RCC 7860 (cell line): ENCODE measurements at regions not wholly inside any gene's neighbourhood (a gene's known extent, or its start where the extent isn't known, plus 50 kb on each side); places are given as distances from the start of the nearest gene placed in this dataset.
"Not testable (repeated sequence)": the region's sequence is repeated elsewhere in the genome, so short reads cannot be mapped to it uniquely, and the experiment has no call there.

Source experiments
- DNase-seq: peaks from one replicate; pipeline ENCODE4 v3.0.0-alpha.2; 2015; ENCODE audit warnings: low spot score
- FAIRE-seq: peaks from 2 replicates; lab custom pipeline; 2012; peaks lifted over from hg19 to GRCh38; lab: Jason Lieb, UNC

DNA sequence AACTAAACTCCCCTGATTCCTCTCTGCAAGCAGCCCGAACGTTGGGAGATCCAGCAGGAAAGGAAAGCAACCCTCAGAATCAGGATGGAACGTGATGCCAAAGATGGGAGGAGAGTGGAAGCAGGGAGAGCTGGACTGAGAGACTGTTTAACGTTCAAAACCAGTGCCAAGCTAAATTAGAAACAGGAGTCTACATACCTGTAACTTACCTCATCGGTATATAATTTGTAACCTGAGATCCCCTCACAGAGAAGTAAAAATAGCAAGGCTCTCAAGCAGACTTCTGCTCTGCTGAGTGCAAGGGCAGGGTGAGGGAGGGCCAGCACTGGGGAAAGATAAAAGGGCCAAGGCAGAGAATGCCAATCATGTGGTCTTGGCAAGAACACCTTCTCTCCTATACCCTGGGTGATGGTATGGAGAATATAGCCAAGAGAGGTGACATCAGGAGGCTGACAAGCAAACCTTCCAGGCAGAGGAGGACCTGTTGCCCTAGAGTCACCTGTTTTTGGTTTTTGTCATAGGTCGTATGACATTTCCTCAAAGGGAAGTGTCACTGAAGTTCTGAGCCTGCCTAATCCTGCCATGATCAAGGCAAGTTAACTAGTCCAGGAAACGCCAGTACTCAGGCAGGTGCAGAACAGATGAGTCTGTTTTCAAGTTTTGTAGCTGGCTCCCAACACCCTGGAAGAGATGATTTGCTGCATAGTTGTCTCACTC is 472.0 kb downstream of the NFIB start:
- DNase-seq: no peak

GRCh38 chr9:13832446-13832845 is 481.5 kb downstream of the NFIB start:
- no peak for FAIRE-seq
- DNase-seq: no peak

More for the DNA sequence above, 472.0 kb downstream of the NFIB start:
- no peak for FAIRE-seq

- DNase-seq: no peak
- FAIRE-seq: no peak
These were observed 490.9 kb downstream of the NFIB start for GRCh38 chr9:13823026-13823425.

- no peak for FAIRE-seq
- DNase-seq: no peak
These were observed 496.1 kb downstream of the NFIB start for GRCh38 chr9:13817754-13818278.

- FAIRE-seq (no peak), DNase-seq (no peak)
These were observed 497.1 kb downstream of the NFIB start for GRCh38 chr9:13816837-13817236.

DNA sequence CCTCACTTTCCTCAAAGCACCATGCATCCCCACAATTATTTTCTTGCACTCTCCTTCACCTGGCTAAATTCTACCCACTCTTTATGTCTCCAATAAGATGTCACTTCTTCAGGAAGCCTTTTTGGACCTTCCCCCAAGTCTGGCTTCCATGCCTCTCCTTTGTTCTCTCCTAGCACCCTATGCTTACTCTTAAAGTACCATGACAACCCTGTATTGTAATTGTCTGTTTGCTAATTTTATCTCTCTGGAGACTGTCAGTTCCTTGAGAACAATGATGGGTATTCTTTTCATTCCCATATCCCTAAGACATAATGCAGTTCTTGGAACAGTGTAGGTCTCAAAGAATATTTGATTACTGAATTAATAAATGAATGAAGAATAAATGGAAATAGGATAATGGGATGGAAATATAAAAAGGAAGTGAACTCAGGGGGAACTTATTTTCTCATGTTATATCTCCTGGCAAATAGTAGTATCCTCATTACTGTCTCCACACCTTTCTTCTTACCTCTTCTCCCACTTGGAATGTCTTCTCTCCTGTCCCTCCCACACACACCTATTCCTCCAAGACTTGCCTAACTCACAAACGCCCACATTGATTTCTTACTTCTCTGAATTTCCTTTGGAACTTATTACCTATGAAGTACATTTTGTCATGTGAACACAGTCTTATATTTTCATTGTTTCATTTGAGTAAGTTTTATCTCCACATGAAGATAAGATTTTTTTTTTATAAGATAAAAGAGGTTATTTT is 499.1 kb downstream of the NFIB start:
- FAIRE-seq: no peak
- DNase-seq: no peak

GRCh38 chr9:13811876-13812275 is 502.1 kb downstream of the NFIB start:
- FAIRE-seq: no peak
- DNase-seq: no peak

- no peak for DNase-seq
- FAIRE-seq: no peak
These were observed 503.4 kb downstream of the NFIB start for GRCh38 chr9:13810510-13810909.

DNA sequence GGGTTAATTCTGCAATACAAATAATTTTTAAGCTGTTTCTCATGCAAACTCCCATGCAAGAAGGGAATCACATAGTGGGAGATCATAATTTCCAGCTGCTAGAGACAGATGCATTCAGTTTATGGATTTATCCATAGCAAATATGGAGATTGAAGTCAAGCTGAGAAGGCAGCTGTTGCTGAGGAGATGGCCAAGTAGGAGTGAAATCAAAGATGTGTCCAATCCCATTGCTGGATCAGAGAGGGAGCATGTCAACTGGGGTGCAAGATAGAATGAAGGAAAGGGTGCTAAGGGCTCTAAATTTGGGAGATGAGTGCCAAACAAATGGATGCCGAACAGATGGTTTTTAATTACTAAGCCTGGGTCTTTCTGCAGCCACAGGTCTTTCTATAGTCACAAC is 504.5 kb downstream of the NFIB start:
- no peak for FAIRE-seq
- no peak for DNase-seq

GRCh38 chr9:13807118-13807517 is 506.8 kb downstream of the NFIB start:
- no peak for FAIRE-seq
- DNase-seq: no peak

DNA sequence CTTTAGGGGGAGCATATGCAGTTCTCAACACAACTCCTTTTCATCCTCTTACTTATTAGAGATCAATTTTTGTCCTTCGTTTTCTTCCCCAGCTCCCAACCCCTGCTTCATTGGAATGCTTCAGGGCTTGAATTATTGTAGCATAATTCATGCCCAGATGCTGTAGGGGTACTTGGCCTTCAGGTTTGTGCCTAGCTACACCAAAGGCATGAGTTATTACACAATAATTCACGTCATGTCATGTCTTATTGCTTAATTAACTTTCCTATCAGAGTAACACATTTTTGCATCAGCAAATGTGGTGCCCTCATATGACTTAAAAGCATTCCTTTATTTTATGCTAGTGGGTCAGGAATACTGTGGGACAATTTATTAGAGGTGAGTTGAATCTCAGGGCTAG is 507.2 kb downstream of the NFIB start:
- no peak for FAIRE-seq
- no peak for DNase-seq

- no peak for FAIRE-seq
- no peak for DNase-seq
These were observed 508.4 kb downstream of the NFIB start for GRCh38 chr9:13805546-13805945.

- FAIRE-seq (peak; percentile 77), DNase-seq (peak; percentile 66)
These were observed 509.4 kb downstream of the NFIB start for GRCh38 chr9:13804532-13804931.

- FAIRE-seq: no peak
- DNase-seq: no peak
These were observed 513.2 kb downstream of the NFIB start for GRCh38 chr9:13800776-13801175.

- not testable (repeated sequence) for FAIRE-seq, DNase-seq
These were observed 516.2 kb downstream of the NFIB start for GRCh38 chr9:13797701-13798100.

GRCh38 chr9:13791816-13792215 is 512.3 kb upstream of the MPDZ start:
- no peak for DNase-seq
- no peak for FAIRE-seq

DNA sequence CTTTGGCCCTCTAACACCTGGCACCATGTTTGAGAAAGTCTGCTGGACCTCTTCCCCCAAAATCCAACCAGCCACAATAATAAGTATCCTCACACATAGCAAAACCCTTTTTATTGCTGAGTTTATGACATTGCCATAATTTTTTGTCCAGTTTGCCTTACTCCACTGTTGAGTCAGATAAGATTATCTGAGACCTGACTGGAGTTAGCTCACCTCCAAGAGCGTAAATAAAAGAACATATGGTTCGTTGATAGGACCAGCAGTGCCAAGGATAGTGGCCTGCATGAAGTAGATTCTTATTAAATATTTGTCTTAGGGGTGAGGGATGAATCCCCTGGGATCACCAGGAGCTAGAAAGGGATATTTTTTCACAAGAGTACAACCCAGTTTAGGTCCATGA is 510.6 kb upstream of the MPDZ start:
- no peak for FAIRE-seq
- DNase-seq: no peak

DNA sequence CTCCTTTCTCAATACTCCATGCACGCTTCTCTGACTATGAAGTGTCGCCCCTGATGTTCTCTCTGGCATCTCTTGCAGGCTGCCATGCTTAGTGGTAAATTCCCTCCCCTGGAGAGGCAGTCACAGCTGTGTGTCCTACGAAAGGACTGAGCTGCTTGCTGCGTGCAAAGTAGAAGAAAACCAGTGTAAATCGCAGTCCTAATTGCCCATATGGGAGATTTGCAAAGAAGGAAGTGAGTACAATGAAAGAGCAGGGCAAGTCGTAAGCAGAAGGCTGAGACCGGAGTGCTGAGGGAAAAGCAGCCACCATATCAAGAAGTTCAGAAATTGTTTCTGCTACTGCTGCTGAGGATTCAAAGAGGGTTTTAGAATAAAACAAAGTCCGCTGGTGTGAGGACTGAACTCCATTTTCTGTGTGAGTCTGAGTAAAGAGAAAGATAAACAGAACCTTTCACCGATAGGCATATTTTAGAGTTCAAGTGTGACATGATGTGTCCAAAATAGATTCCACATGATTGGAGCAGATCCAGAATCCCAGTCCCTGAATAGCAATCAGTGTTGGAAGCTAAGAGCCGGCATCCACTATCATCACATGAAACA is 507.8 kb upstream of the MPDZ start:
- no peak for FAIRE-seq

GRCh38 chr9:13786711-13787110 is 507.2 kb upstream of the MPDZ start:
- no peak for FAIRE-seq

More for the DNA sequence above, 507.8 kb upstream of the MPDZ start:
- no peak for DNase-seq

DNA sequence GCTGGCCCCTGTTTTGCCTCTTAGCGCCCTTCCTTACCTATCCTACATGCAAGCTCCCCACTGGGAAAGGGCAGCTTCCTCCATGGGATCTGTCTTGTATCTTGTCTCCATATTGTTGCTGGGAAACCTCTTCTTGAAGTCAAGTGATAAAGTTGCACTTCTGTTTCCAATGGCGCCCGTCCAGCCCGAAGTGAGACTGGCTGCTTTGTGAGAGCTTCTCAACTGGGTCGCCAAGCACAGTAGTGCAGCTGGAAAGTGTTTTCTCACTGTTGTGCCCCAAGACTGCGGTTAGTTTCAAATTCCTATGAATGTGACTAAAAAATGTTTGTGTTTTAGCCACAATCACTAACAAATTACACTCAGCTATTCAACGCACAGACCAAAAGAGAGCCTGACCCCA is 506.6 kb upstream of the MPDZ start:
- FAIRE-seq: no peak
- no peak for DNase-seq

More at GRCh38 chr9:13786711-13787110, 507.2 kb upstream of the MPDZ start:
- no peak for DNase-seq

- no peak for FAIRE-seq
- DNase-seq: no peak
These were observed 499.6 kb upstream of the MPDZ start for GRCh38 chr9:13779106-13779505.

DNA sequence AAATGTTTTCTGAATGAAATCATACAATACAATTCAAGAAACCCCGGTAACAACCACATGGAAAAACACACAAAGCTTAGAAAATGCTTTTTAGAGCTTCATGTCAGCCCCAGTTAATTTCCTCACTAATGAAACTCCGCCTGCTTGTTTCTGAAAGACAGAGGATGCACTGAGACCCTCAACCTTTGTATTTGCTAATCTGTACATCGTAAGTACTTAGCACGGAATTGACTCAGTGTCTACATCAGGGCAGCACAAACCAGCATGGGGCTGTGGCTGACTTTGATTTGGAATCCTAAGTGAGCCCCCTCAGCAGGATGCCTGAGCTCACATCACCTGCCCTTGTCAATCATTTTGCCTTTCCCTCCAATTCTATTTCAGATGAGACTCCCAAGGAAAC is 499.1 kb upstream of the MPDZ start:
- no peak for DNase-seq

More for the DNA sequence above, 499.1 kb upstream of the MPDZ start:
- no peak for FAIRE-seq
